Mesothelial cell of epicardium (in vitro differentiated cells): ENCODE measurements at regions not wholly inside any gene's neighbourhood (a gene's known extent, or its start where the extent isn't known, plus 50 kb on each side); places are given as distances from the start of the nearest gene placed in this dataset.

ENCODE experiments used
- DNase-seq, 2 experiments: peaks; one replicate each; pipeline ENCODE4 v3.0.0; 2021; ENCODE audit warnings: low spot score in 2 of 2; ENCODE audit not compliant: unreplicated experiment in 2 of 2
- H3K27ac Mint-ChIP-seq: 2 replicates; pipeline ENCODE4 v1.8.0; 2021; ENCODE audit warnings: mixed read lengths
- H3K27me3 Mint-ChIP-seq: 2 replicates; pipeline ENCODE4 v1.8.0; 2021; ENCODE audit warnings: low read depth, mixed read lengths
- H3K36me3 Mint-ChIP-seq: 2 replicates; pipeline ENCODE4 v1.8.0; 2021; ENCODE audit warnings: mixed read lengths
- H3K4me1 Mint-ChIP-seq: 2 replicates; pipeline ENCODE4 v1.8.0; 2021; ENCODE audit warnings: mixed read lengths
- H3K4me3 Mint-ChIP-seq: 2 replicates; pipeline ENCODE4 v1.8.0; 2021; ENCODE audit warnings: mild to moderate bottlenecking, moderate library complexity, mixed read lengths
- H3K9me3 Mint-ChIP-seq: 2 replicates; pipeline ENCODE4 v1.8.0; 2021; ENCODE audit warnings: mixed read lengths
- CTCF ChIP-seq: fragments of 200-600 bp; sonication (generic); IDR thresholded peaks from one replicate; pipeline ENCODE4 v1.5.0; 2021; ENCODE audit warnings: antibody characterized with exemption; ENCODE audit not compliant: unreplicated experiment

- H3K27ac Mint-ChIP-seq: no peak overlapping the region
- H3K36me3 Mint-ChIP-seq: no peaks in the 10 kb centered on the region
- no peaks in the 10 kb centered on the region for H3K9me3 Mint-ChIP-seq
- DNase-seq: no peak
- no peak for TF ChIP-seq CTCF
- H3K27me3 Mint-ChIP-seq: peaks cover 24% of the 10 kb centered on the region
- H3K4me3 Mint-ChIP-seq: no peak overlapping the region
- H3K4me1 Mint-ChIP-seq: peaks cover 17% of the 10 kb centered on the region
Measured at GRCh38 chr12:5180496-5180895, 136.8 kb downstream of the KCNA5 start.

- no peaks in the 10 kb centered on the region for H3K36me3 Mint-ChIP-seq
- no peaks in the 10 kb centered on the region for H3K9me3 Mint-ChIP-seq
- no peak overlapping the region for H3K27ac Mint-ChIP-seq
Measured at GRCh38 chr12:5184186-5184585, 140.5 kb downstream of the KCNA5 start.

GRCh38 chr12:5185435-5186069 is 141.9 kb downstream of the KCNA5 start:
- Mint-ChIP-seq H3K27ac (no peak overlapping the region), H3K27me3 (peaks cover 13% of the 10 kb centered on the region), H3K4me1 (peaks cover 7% of the 10 kb centered on the region), H3K36me3 (no peaks in the 10 kb centered on the region), H3K4me3 (no peak overlapping the region), H3K9me3 (no peaks in the 10 kb centered on the region)
- no peak for DNase-seq
- TF ChIP-seq CTCF: no peak

More at GRCh38 chr12:5184186-5184585, 140.5 kb downstream of the KCNA5 start:
- H3K4me1 Mint-ChIP-seq: peaks cover 9% of the 10 kb centered on the region
- peaks cover 15% of the 10 kb centered on the region for H3K27me3 Mint-ChIP-seq
- TF ChIP-seq CTCF: no peak
- DNase-seq: no peak
- H3K4me3 Mint-ChIP-seq: no peak overlapping the region

- Mint-ChIP-seq H3K36me3 (no peaks in the 10 kb centered on the region), H3K4me1 (peaks cover 4% of the 10 kb centered on the region), H3K27me3 (peaks cover 13% of the 10 kb centered on the region), H3K27ac (no peak overlapping the region), H3K4me3 (no peak overlapping the region), H3K9me3 (no peaks in the 10 kb centered on the region)
- no peak for TF ChIP-seq CTCF
- no peak for DNase-seq
Measured at GRCh38 chr12:5186715-5187114, 143.0 kb downstream of the KCNA5 start.

- DNase-seq: no peak
- Mint-ChIP-seq H3K36me3 (no peaks in the 10 kb centered on the region), H3K9me3 (no peaks in the 10 kb centered on the region), H3K27me3 (peaks cover 13% of the 10 kb centered on the region), H3K4me1 (peaks cover 7% of the 10 kb centered on the region), H3K4me3 (no peak overlapping the region), H3K27ac (no peak overlapping the region)
- TF ChIP-seq CTCF: no peak
Measured at GRCh38 chr12:5187136-5187535, 143.5 kb downstream of the KCNA5 start.

GRCh38 chr12:5188472-5188871 is 144.8 kb downstream of the KCNA5 start:
- no peak for TF ChIP-seq CTCF
- no peak overlapping the region for H3K4me3 Mint-ChIP-seq
- no peak for DNase-seq
- H3K4me1 Mint-ChIP-seq: peaks cover 7% of the 10 kb centered on the region
- no peaks in the 10 kb centered on the region for H3K36me3 Mint-ChIP-seq
- peaks cover 10% of the 10 kb centered on the region for H3K27me3 Mint-ChIP-seq
- H3K9me3 Mint-ChIP-seq: no peaks in the 10 kb centered on the region
- H3K27ac Mint-ChIP-seq: no peak overlapping the region
